HT-29 (cell line): ENCODE measurements at regions not wholly inside any gene's neighbourhood (a gene's known extent, or its start where the extent isn't known, plus 50 kb on each side); places are given as distances from the start of the nearest gene placed in this dataset.

ENCODE experiments used
- DNase-seq: peaks from one replicate; pipeline ENCODE4 v3.0.0-alpha.2; 2015; ENCODE audit warnings: low spot score

DNA sequence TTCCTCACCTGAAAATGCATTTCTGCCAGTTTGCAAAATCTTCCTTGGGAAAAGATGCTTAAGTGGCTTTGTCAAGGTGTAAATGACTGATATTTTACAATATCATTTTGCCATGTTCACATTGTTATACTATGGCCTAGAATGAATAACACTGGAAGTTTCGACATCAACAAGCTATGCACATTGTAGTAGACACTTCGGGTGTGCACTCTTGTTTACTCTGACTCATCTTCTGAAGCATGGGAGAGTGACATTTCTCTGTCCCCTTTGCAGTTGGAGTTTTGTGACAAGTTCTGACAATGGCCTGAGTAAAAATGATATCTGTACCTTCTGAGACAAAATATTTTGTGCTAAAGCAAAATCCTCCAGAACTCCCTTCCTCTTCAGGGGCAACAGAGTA lies 567.0 kb upstream of the RGMA start:
- no peak for DNase-seq

DNA sequence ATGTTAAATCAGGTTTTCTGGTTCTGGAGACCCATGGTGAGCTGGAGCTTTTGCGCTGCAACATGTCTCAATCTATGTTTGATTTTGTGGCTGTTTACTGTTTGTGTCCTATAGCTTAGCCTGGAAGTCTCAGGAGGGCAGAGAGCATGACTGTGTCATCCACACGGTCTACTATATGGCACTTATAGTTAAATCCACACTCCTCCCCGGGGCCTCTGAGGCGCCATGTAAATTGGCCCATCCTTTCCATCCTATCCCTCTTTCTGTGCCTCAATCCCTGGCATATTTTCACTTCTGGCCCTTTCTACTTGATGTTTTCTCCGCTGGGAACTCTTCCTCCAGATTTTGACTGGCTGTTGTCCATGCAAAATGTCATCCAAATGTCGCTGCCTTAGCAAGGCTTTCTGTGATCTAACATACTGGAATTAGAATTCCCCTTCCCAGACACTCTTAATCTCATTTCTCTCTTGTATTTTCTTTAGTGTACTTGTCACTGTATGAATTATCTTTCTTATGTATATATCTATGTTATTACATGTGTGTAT lies 560.8 kb upstream of the RGMA start:
- no peak for DNase-seq

DNA sequence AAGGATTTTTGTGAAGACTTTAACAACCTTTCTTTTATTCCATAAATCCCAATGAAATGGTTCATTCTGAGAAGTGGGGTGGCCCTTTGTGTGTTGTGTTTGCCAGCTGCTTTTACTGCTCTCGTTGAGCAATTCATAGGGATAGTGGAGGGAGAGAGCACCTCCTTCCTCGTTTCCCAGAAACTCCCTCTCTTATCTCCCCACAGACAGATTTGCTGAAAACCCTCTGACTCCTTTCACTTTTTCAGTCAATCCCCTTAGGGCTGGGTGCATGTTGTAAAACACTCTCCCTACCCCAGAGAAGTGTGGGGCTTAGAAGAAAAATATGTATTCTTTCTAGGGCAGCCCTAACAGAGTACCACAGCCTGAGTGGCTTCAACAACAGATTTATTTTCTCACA lies 557.2 kb upstream of the RGMA start:
- no peak for DNase-seq

DNA sequence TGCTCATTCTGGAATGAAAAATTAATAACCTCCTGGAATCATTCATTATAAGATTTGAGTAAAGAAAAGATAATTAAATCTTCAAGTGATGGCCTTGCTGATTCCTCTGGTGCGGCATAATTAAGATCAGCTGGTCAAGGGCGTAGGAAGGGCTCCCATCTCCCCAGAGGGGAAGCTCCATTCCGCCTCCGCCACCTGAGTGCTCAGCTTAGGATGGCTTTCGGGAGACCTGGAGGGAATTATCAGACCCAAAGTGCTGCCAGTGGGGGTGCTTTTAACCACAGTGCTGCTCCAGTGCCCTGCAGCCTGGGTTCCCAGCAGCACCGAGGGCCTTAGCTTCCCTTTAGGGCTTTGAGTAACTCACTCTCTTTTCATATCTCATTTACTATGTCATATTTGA lies 556.6 kb upstream of the RGMA start:
- no peak for DNase-seq

DNA sequence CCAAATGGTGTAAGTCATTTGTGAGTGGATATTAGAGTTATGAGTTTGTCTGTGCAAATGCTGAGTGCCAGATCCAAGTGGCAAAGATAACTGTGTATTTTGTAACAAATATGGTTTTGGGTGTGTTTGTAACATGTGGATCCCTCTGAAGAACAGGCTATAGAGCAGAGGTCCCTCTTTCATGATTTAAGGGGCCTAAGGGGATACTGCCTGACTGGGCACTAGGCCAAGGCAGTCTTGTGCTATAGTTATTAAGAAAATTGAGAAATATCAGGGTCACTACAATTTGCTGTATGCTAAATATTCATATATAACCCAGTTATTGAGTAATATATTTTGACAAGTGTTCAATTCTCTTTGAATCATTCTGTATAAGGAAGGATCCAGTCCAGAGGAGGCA lies 555.6 kb upstream of the RGMA start:
- DNase-seq, result no peak

DNA sequence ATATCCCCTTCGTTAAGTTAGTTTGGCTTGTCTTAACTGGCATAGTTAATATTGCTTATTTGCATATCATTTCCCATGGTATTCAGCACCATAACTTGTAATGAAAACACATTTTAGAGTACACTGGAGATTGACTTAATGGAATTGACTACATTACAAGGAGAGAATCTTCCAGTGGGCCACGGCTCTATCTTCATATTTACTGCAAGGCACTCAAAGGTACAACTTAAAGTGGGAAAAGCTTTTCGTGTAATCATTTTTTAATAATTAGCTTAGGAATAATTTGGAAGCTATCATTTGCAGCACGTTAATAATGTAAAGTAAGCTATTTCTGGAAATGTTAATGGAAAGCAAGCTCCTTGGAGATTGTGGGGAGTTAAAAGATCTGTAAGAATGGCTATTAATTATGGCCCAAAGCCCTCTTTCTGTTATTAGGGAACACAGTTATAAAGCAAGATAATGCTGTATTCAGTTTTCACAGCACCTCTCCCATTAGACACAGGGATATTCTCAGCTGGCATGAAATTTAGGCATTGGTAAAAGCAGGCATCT lies 551.5 kb upstream of the RGMA start:
- no peak for DNase-seq

DNA sequence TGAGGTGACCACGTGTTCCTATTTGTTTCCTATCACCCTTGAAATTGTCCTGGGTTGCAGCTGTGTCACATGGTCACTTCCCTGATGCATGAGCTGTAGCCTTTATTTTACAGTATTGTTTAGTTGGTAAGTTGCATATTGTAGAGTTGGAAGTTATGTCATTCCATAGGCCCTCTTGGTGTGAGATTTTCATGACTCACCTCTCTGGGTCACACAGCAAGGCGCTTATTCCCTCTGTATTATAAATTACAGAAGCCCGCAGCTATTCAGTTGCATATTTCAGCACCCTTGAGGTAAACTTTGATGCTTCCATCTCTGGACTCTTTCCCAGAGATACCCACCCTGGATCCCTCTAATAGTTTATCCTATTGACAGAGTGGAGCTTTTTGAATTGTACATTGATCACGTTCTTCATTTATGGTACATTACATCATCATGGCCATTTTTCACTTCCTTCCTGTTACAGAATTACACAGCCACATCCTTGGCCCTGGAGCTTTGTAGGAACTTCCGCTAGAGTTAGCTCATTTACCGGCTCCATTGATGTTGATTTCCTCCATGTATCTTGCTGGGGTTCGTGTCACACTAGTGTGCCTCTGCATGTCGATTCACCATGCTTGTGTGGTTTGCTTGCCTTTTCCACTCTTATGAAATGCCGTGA lies 543.1 kb upstream of the RGMA start:
- no peak for DNase-seq

DNA sequence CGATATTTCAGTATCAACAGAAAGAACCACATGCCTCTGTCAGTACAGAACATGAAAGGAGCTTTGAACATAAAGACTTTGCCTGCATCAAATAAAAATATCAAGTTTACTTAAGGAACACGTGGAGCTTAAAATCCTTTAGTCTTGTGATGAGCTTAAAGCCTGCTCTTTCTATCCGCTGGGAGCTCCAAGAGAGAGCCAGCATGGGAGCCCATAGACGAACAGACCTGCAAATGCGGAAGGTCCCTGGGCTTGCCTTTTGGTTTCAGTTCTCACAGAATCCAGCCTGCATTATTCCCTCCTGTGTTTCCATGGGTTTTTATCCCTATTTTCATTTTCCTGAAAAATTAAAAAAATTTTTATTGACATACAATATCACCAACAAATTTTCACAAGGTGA lies 530.6 kb upstream of the RGMA start:
- DNase-seq, result no peak

DNA sequence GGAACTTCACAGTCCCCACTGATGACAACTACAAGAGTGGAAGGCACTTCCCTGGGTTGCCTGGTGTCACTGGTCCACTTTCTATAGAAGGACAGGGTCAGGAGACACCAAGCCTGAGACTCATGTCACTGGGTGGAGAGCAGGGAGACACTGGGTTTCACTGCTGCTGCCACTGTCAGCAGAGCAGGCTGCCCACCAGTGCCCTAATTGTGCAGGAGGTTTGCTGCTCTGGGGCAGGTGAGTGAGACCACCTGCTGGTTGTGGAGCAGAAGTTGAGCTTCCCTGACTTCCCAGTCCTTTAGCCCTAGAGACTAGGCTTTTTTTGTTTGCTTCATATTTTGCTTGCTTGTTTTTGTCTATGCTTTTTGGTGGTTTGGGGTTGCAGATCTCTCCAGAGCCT lies 528.4 kb upstream of the RGMA start:
- DNase-seq, result no peak

DNA sequence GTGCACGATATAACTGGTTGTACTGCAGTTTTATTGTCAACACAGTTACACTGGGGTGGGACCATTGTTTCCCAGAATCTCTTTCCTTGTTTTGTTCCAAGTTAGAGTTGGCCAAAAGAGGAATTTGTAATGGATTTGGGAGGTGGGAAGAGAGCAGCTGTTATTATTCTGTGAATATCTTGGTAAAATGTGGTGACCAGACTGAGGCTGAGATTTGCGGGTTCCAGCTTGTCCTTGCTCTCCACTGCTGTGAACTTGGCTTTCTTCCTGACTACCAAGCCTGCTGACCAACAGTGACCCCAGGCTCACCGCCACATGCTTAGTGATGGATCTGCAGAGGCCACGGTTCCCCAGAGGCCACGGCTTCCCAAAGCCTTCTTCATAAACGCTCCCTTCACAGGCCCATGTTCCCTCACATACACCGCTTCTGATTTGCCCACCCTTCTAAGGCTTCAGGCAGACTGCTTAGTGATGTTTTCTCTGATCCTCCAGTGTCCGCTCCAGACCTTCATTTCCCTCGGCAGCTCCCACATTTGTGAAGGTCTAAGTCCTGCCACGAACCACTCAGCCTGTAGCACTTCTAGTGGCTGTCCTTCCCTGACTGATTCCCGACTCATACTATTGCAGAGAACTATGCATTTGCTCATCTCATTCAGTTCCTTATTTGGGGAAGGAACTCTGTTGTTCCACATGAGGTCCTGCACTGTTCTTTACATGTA lies 525.5 kb upstream of the RGMA start:
- no peak for DNase-seq

DNA sequence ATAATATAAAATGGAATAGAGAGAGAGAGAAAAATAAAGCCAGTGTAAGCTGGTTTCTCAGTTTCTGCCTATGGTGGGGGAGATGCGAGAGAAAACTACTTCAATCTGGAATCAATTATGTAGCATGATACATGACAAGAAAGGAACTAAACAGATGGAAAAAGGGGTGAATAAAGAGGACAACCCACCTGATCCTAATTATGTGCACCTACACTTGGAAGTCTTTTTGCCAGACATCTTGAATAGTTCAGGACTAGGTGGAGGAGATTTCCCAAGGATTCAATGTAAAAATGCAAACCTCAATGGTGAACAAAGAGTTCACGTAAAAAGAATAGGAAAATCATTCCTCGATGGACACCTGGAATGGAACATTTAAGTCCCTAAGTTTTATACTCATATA lies 524.4 kb upstream of the RGMA start:
- no peak for DNase-seq

DNA sequence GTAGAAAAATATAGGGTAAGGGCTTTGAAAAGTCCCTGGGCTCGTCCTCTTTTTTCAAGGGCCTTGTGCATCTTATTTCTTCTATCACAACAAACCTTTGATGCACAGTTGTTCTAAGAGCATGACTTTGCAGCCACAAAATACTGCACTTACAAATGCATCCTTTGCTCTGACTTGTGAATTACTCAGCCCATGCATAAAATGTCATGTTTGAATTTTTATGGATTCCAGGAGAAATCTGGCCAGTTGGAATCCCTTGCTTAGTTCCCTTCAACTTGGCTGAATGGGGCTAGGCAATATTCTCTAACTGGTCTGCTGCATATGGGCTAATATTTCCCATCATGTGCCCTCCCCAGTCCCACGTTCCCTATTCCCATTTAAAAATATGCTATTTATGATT lies 523.9 kb upstream of the RGMA start:
- no peak for DNase-seq

DNA sequence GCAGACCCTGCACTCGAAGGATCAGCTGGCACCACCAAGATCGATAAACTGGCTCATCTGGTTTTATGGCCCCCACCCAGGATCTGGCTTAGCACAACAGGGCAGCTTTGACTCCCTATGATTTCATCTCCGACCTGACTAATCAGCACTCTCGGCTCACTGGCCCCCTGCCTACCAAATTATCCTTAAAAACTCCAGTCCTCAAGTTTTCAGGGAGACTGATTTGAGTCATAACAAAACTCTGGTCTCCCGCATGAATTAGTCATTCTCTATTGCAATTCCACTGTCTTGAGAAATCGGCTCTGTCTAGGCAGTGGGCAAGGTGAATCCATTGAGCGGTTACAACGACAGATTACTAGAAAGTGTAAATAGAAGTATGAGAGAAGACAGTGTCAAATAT lies 521.9 kb upstream of the RGMA start:
- DNase-seq, result no peak

DNA sequence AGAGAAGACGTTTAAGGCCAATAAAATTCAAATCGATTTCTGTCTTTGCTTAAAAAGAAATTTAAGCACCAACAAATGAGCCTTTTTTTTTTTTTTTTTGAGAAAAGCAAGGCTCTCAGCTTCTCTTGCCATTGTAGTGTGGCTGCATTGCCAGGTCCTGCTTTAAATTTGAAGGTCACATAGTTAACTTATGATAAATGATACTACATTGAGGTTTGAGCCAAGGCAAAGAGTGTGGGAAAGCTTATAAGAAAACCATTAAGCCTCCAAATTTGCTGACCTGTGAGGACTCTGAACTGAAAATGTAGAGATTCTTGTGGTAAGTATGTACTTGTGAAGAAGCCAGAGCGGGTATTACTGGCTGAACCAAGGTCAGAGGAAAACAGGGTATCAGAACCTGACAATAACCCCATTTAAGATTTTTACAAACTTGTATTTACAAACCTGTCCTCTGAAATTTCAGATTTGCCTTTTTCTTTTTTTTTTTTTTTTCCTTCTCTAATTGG lies 519.7 kb upstream of the RGMA start:
- DNase-seq, result no peak

DNA sequence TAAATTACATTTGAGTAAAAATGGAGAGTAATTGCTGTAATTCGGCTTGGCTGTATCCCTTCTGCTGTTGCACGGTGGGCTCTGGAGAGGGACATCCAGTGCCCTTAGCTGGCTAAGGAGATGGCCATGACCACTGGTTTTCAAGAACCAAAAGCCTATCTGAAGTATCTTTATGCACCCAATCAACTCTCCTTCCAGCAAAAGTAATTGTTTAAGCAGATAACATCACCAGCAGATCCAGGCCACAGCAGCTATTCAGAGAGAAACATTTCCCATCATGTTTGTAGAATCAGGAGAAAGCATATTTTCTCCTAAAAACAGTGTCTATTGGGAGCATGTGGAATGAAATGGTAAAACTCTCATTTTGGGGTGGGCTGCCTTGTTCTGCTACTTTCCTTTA lies 514.5 kb upstream of the RGMA start:
- DNase-seq, result no peak

DNA sequence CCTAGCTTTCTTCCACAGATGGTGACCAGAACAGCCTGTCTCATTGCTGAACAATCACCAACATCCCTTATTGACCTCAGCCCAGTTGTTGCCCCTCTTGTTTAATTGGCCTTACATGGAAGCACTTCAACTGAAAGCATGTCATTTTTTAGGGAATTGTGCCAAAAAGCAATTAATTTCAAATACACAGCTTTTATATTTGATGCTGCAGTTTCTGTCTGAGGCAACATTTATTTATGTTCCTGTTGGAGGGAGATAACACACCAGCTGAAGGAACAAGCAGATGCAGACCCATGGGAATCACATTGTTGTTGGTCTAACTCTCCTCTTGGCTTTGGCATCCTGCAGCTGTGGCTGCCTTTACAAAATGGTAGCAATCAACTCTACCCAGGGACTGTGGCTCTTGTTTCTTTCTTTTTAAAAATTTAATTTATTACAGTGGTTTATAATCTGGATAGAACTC lies 498.1 kb upstream of the RGMA start:
- DNase-seq, result no peak

DNA sequence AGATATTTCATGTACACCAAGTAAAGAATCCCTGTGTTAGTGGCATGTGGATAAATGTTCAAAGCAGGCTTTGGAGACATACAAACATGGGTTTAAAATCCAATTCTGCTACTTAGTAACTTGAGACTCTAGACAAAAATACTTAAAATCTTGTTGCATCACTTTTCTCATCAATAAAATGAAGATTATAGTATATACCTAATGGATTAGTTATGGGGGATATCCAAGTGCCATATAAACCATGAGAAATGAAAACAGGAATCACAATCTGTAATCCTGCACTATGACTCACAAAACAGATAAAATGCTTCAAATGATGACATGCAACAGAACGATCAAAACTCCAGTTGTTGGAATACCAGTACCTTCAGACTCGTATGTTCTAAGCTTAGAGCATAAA lies 496.0 kb upstream of the RGMA start:
- no peak for DNase-seq

DNA sequence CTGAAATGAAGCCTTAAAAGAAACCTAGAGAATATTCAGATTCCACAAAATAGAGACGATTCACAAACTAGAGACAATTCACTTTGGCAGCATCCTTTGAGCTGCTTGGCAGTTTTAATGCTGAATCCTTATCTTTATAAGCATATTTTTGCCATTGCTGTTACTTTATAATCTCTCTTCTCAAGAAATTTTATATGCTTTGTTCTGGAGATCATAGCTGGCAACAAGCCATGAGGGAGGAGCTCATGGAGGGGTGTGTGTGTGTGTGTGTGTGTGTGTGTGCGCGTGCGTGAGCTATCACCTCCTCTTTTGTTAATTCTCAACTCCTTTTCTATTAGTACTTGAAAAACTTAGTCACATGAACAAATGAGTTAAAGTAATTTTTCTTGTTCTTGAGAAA lies 495.0 kb upstream of the RGMA start:
- DNase-seq, result peak; percentile 9

DNA sequence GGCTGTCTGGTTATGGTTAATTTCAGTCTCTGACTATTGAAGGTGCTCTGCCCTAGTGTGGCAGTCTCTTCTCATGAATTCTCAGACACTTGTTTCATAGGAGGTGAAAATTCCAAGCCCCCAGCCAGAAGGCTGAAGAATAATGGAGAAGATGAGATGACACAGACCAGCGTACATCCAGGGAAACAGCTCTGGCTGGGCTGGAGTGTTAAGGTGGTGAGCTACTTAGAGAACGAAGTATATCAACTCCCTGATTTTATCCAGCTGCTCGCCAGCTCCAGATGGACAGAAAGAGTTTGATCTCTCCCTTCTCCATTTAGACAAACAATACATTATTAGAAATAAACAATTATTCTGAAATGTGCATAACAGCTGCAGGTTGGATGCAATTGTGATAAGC lies 494.5 kb upstream of the RGMA start:
- no peak for DNase-seq

DNA sequence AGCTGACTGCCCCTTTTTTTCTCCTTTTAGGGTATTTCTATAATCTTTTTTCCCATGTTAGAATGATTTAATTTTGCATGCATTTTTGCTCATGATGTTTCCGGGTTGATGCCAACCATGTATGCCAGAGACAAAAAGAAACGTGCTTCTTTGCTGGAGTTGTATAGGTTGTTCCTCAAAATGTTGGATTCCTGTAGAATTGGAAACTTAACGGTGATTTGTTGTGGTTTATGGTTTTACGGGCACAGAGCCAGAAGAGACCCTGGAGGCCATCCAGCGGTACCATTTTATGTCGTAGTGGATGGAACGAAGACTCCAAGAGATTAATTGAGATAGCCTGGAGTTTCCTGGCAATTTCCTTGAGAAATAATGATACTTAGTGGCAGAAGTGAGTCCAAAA lies 481.5 kb upstream of the RGMA start:
- DNase-seq, result no peak

DNA sequence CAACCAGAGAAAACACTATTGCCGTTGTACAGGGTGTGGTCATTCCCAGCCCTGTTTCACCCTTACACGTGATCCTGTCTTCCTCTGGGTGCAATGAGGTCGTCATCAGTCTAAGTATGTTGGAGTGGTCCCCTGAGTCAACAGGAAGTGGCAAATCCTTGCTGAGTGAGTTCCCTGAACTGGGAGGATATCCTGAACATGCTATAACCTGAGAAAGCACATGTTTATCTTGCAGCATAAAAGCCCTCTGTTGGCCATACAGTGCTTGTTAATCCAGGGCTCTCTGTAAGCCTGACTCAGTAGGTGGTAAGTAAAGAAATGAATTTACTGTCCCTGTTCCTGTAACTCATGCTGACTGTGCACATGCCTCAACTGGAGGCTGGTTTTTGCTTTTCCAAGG lies 477.8 kb upstream of the RGMA start:
- peak; percentile 8 for DNase-seq

DNA sequence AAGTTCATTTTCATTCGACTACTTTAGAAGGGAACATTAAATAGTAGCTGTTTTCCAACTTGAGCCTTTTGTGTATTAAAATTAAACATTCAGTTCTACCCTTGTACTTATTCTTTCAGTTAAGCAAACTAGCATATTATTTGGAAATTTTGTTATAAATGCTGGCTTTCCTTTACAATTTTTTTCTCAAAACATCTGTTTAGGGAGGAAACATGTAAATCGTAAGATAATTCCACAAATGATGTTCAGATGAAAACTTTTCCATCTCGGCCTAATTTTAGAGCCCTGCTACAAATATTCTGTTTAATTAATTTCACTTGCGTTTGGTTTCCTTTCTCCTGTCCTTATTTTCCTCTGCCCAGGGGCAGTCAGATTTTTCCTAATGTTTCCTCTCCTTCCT lies 476.2 kb upstream of the RGMA start:
- no peak for DNase-seq

DNA sequence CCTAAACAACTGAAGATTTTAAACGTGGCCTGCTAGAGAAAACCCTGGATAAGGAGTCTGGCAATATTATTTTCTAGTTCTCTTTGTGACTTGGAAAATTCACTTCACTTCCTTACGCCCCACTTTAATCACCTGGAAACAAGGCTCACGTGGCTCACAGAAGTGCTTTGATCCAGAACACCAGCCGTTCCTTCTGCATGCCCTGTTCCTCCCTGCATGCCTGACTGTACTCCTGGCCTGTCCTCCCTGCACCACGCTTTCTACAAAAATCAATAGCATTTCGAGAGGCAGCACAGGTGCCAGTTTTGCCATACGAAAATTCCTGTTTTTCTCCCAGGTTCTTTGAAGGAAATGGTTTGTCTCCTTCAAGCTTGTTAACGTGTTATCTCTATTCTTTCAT lies 474.2 kb upstream of the RGMA start:
- no peak for DNase-seq
